ENCODE measurements at regions not wholly inside any gene's neighbourhood (a gene's known extent, or its start where the extent isn't known, plus 50 kb on each side); places are given as distances from the start of the nearest gene placed in this dataset.
A peak's percentile ranks its signal among the peaks of the same experiment; 100 is the strongest.

- no peak for DNase-seq
- Mint-ChIP-seq H3K4me3 (no peak overlapping the region), H3K9me3 (no peaks in the 10 kb centered on the region), H3K27ac (no peak overlapping the region), H3K36me3 (ENCODE audit: low read depth) (no peaks in the 10 kb centered on the region), H3K27me3 (ENCODE audit: low read depth) (no peaks in the 10 kb centered on the region), H3K4me1 (ENCODE audit: low read depth) (peaks cover 21% of the 10 kb centered on the region)
- intact Hi-C loops (cut with micrococcal nuclease): no loop called here
- CTCF ChIA-PET: interaction anchor here (0.7 kb wide), 1 partner anchor 38 kb away, joined by 5 read pairs; no protein-coding TSS in a partner anchor
These were observed 524.4 kb downstream of the PTPRC start for GRCh38 chr1:199163267-199163666.

- CTCF ChIA-PET: interaction anchor here (0.6 kb wide), 1 partner anchor 1395 kb away, joined by 3 read pairs; no protein-coding TSS in a partner anchor
- intact Hi-C loops (cut with micrococcal nuclease): no loop called here
- H3K36me3 Mint-ChIP-seq (ENCODE audit: low read depth): no peaks in the 10 kb centered on the region
- H3K4me1 Mint-ChIP-seq (ENCODE audit: low read depth): peaks cover 24% of the 10 kb centered on the region
- H3K27ac Mint-ChIP-seq: no peak overlapping the region
- no peaks in the 10 kb centered on the region for H3K27me3 Mint-ChIP-seq (ENCODE audit: low read depth)
- H3K4me3 Mint-ChIP-seq: no peak overlapping the region
- DNase-seq: no peak
- H3K9me3 Mint-ChIP-seq: no peaks in the 10 kb centered on the region
These were observed 524.8 kb downstream of the PTPRC start for GRCh38 chr1:199163670-199164069.

- Mint-ChIP-seq H3K4me3 (no peak overlapping the region), H3K4me1 (ENCODE audit: low read depth) (peaks cover 27% of the 10 kb centered on the region), H3K9me3 (no peaks in the 10 kb centered on the region), H3K27me3 (ENCODE audit: low read depth) (no peaks in the 10 kb centered on the region), H3K27ac (no peak overlapping the region), H3K36me3 (ENCODE audit: low read depth) (no peaks in the 10 kb centered on the region)
- CTCF ChIA-PET: no interaction called here
- intact Hi-C loops (cut with micrococcal nuclease): no loop called here
- no peak for DNase-seq
These were observed 528.6 kb downstream of the PTPRC start for GRCh38 chr1:199167460-199167859.

GRCh38 chr1:199168888-199169585 lies 530.2 kb downstream of the PTPRC start:
- Mint-ChIP-seq H3K9me3 (no peaks in the 10 kb centered on the region), H3K27me3 (ENCODE audit: low read depth) (no peaks in the 10 kb centered on the region), H3K4me3 (no peak overlapping the region), H3K4me1 (ENCODE audit: low read depth) (peaks cover 33% of the 10 kb centered on the region), H3K36me3 (ENCODE audit: low read depth) (no peaks in the 10 kb centered on the region), H3K27ac (no peak overlapping the region)
- intact Hi-C loops (cut with micrococcal nuclease): no loop called here
- CTCF ChIA-PET: no interaction called here
- no peak for DNase-seq

- Mint-ChIP-seq H3K4me1 (ENCODE audit: low read depth) (peaks cover 40% of the 10 kb centered on the region), H3K36me3 (ENCODE audit: low read depth) (no peaks in the 10 kb centered on the region), H3K27ac (no peak overlapping the region), H3K27me3 (ENCODE audit: low read depth) (peaks cover 2% of the 10 kb centered on the region), H3K9me3 (no peaks in the 10 kb centered on the region), H3K4me3 (no peak overlapping the region)
- CTCF ChIA-PET: interaction anchor here (0.6 kb wide), 1 partner anchor 384 kb away, joined by 5 read pairs; no protein-coding TSS in a partner anchor
- intact Hi-C loops (cut with micrococcal nuclease): loop anchor here (5.0 to 10.0 kb wide), 5 partner anchors 382 to 1274 kb away; no protein-coding TSS in a partner anchor
- no peak for DNase-seq
These were observed 531.9 kb downstream of the PTPRC start for GRCh38 chr1:199170711-199171110.

- peak; percentile 23 for DNase-seq
- Mint-ChIP-seq H3K27ac (peak overlapping the region; percentile 78), H3K27me3 (ENCODE audit: low read depth) (peaks cover 3% of the 10 kb centered on the region), H3K4me1 (ENCODE audit: low read depth) (peaks cover 40% of the 10 kb centered on the region), H3K9me3 (no peaks in the 10 kb centered on the region), H3K4me3 (no peak overlapping the region), H3K36me3 (ENCODE audit: low read depth) (no peaks in the 10 kb centered on the region)
- CTCF ChIA-PET: interaction anchor here (0.5 to 1.4 kb wide), 3 partner anchors 45 to 253 kb away, joined by 3 to 6 read pairs (median 5); no protein-coding TSS in a partner anchor
- intact Hi-C loops (cut with micrococcal nuclease): loop anchor here (1.0 to 10.0 kb wide), 23 partner anchors 11 to 1396 kb away; no protein-coding TSS in a partner anchor
These were observed 533.6 kb downstream of the PTPRC start for GRCh38 chr1:199172171-199173124.

- intact Hi-C loops (cut with micrococcal nuclease): loop anchor here (1.0 to 10.0 kb wide), 23 partner anchors 12 to 1397 kb away; no protein-coding TSS in a partner anchor
- peaks cover 3% of the 10 kb centered on the region for H3K27me3 Mint-ChIP-seq (ENCODE audit: low read depth)
- no peak overlapping the region for H3K4me3 Mint-ChIP-seq
- H3K36me3 Mint-ChIP-seq (ENCODE audit: low read depth): no peaks in the 10 kb centered on the region
- H3K9me3 Mint-ChIP-seq: no peaks in the 10 kb centered on the region
- peak; percentile 44 for DNase-seq
- H3K27ac Mint-ChIP-seq: no peak overlapping the region
- CTCF ChIA-PET: interaction anchor here (1.3 to 1.4 kb wide), 3 partner anchors 69 to 254 kb away, joined by 5 to 6 read pairs (median 5); no protein-coding TSS in a partner anchor
- peaks cover 45% of the 10 kb centered on the region for H3K4me1 Mint-ChIP-seq (ENCODE audit: low read depth)
These were observed 534.5 kb downstream of the PTPRC start for GRCh38 chr1:199173356-199173755.

GRCh38 chr1:199174336-199174735 lies 535.5 kb downstream of the PTPRC start:
- DNase-seq: peak; percentile 8
- no peaks in the 10 kb centered on the region for H3K36me3 Mint-ChIP-seq (ENCODE audit: low read depth)
- H3K4me1 Mint-ChIP-seq (ENCODE audit: low read depth): peaks cover 38% of the 10 kb centered on the region
- H3K27me3 Mint-ChIP-seq (ENCODE audit: low read depth): peaks cover 3% of the 10 kb centered on the region
- no peak overlapping the region for H3K27ac Mint-ChIP-seq
- CTCF ChIA-PET: interaction anchor here (1.4 kb wide), 2 partner anchors 68 to 134 kb away, joined by 5 to 6 read pairs; no protein-coding TSS in a partner anchor
- intact Hi-C loops (cut with micrococcal nuclease): loop anchor here (5.0 to 10.0 kb wide), 5 partner anchors 378 to 1270 kb away; no protein-coding TSS in a partner anchor
- no peak overlapping the region for H3K4me3 Mint-ChIP-seq
- no peaks in the 10 kb centered on the region for H3K9me3 Mint-ChIP-seq

- H3K9me3 Mint-ChIP-seq: no peaks in the 10 kb centered on the region
- H3K27ac Mint-ChIP-seq: no peak overlapping the region
- intact Hi-C loops (cut with micrococcal nuclease): loop anchor here (10.0 kb wide), 1 partner anchor 1268 kb away; no protein-coding TSS in a partner anchor
- no peaks in the 10 kb centered on the region for H3K36me3 Mint-ChIP-seq (ENCODE audit: low read depth)
- DNase-seq: no peak
- peaks cover 32% of the 10 kb centered on the region for H3K4me1 Mint-ChIP-seq (ENCODE audit: low read depth)
- CTCF ChIA-PET: no interaction called here
- no peak overlapping the region for H3K4me3 Mint-ChIP-seq
- peaks cover 3% of the 10 kb centered on the region for H3K27me3 Mint-ChIP-seq (ENCODE audit: low read depth)
These were observed 537.9 kb downstream of the PTPRC start for GRCh38 chr1:199176713-199177112.

GRCh38 chr1:199177241-199177640 lies 538.4 kb downstream of the PTPRC start:
- no peak for DNase-seq
- H3K27ac Mint-ChIP-seq: no peak overlapping the region
- H3K36me3 Mint-ChIP-seq (ENCODE audit: low read depth): no peaks in the 10 kb centered on the region
- no peak overlapping the region for H3K4me3 Mint-ChIP-seq
- CTCF ChIA-PET: no interaction called here
- peaks cover 30% of the 10 kb centered on the region for H3K4me1 Mint-ChIP-seq (ENCODE audit: low read depth)
- no peaks in the 10 kb centered on the region for H3K9me3 Mint-ChIP-seq
- H3K27me3 Mint-ChIP-seq (ENCODE audit: low read depth): peaks cover 3% of the 10 kb centered on the region
- intact Hi-C loops (cut with micrococcal nuclease): loop anchor here (10.0 kb wide), 1 partner anchor 1268 kb away; no protein-coding TSS in a partner anchor

GRCh38 chr1:199178646-199179045 lies 539.8 kb downstream of the PTPRC start:
- H3K9me3 Mint-ChIP-seq: no peaks in the 10 kb centered on the region

More at GRCh38 chr1:199178646-199179045, 539.8 kb downstream of the PTPRC start:
- Mint-ChIP-seq H3K4me1 (ENCODE audit: low read depth) (peaks cover 21% of the 10 kb centered on the region), H3K4me3 (no peak overlapping the region), H3K27me3 (ENCODE audit: low read depth) (peaks cover 3% of the 10 kb centered on the region), H3K27ac (no peak overlapping the region), H3K36me3 (ENCODE audit: low read depth) (no peaks in the 10 kb centered on the region)
- CTCF ChIA-PET: interaction anchor here (0.7 kb wide), 1 partner anchor 82 kb away, joined by 3 read pairs; no protein-coding TSS in a partner anchor
- no peak for DNase-seq
- intact Hi-C loops (cut with micrococcal nuclease): loop anchor here (10.0 kb wide), 1 partner anchor 1266 kb away; no protein-coding TSS in a partner anchor
